ENCODE measurements at regions not wholly inside any gene's neighbourhood (a gene's known extent, or its start where the extent isn't known, plus 50 kb on each side); places are given as distances from the start of the nearest gene placed in this dataset.

- no peak for TF ChIP-seq CTCF (IDR thresholded peaks at IDR 0.05)
- no peak for TF ChIP-seq POLR2AphosphoS5 (IDR thresholded peaks at IDR 0.05)
These were observed 237.6 kb downstream of the TDRD15 start for GRCh38 chr2:21361384-21361783.
